NCI-H524 treated with DMSO at 0.1 percent for 48 hours (cell line): ENCODE measurements at regions not wholly inside any gene's neighbourhood (a gene's known extent, or its start where the extent isn't known, plus 50 kb on each side); places are given as distances from the start of the nearest gene placed in this dataset.
"Not testable (repeated sequence)": the region's sequence is repeated elsewhere in the genome, so short reads cannot be mapped to it uniquely, and the experiment has no call there.

ENCODE experiments used
- DNase-seq: peaks from one replicate; lab custom pipeline; 2025; lab: John Stamatoyannopoulos, UW

DNA sequence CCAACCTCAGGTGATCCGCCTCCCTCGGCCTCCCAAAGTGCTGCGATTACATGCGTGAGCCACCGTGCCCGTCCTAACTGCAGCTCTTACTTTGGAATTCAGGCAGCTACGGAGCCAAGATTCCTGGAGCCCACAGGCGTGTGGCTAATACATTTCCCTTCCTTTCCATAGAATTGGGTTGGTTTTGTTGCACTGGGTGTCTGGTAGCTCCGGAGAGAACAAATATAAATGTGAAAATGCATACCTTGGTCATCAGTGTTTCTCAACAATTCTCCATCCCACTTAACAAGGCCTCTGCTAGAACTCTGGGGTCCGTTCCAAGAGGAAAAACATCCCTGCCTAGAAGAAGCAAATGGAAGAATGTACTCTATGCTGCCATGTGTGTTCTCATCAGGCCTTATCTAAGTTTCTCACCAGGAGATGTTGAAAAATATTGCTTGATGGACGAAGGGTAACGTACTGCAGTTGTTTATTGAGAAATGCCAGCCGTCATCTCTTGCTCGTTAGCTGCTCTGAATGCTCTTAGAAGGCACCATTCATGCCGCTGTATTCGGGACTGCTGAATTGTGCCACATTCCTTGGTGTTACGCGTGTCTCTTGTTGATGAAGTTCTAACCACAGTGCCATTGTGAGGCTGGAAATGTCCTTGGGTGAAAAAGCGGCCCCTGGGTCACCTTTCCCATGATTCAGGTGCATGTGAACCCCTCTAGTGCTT lies 50.5 kb upstream of the CD99 start:
- no peak for DNase-seq

DNA sequence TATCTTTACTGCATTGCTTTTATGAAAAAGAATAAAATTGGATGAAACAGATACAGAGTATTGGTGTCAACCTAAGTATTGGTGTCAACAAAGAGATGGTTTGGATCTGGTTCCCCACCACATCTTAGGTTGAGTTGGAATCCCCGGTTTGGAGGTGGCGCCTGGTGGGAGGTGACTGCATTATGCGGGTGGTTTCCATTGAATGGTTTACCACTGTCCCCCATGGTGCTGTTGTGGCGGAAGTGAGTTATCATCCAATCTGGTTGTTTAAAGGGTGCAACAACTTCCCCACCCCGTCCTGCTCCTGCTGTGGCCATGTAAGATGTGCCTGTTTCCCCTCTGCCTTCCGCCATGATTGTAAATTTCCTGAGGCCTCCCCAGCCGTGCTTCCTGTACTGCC lies 52.8 kb upstream of the CD99 start:
- no peak for DNase-seq

GRCh38 chrX:2635342-2635741 lies 55.8 kb upstream of the CD99 start:
- no peak for DNase-seq

DNA sequence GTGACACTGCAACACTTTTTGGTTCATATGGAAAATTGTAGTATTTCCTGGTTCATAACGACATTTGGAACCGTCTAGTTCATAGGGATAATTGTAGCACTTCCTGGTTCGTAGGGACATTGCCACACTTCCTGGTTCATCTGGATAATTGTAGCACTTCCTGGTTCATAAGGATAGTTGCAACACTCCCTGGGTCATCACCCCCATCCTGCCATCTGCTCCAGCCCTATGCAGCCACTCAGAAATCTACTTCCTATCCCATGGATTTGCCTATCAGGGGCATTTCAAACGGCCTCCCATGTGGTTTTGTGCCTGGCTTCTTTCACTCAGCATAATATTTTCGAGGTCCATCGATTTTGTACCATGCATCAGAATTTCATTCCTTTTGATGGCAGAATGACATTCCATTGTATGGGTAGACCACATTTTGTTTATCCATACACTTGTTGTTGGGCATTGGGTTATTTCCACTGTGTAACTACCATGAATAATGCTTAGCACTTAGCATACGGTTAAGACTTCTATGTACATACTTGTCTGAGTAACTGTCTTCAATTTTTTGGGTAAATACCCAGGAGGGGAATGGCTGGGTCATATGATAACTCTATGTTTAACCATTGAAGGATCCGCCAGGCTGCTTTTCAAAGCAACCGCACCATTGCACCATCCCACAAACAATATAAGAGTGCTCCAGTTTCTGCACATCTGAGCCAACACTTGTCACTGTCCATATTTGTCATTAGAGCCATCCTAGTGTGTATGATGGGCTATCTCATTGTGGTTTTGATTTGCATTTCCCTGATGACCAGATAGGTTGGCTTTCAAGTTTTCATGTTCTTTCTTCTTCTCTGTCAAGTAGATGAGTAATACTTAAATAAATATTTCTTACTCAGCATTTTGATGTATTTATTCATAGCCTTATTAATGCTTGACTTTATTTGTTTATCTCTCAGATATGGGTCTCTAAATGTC lies 58.3 kb upstream of the CD99 start:
- DNase-seq: no peak

- DNase-seq: no peak
Observed at GRCh38 chrX:2631743-2632532, 59.2 kb upstream of the CD99 start.

DNA sequence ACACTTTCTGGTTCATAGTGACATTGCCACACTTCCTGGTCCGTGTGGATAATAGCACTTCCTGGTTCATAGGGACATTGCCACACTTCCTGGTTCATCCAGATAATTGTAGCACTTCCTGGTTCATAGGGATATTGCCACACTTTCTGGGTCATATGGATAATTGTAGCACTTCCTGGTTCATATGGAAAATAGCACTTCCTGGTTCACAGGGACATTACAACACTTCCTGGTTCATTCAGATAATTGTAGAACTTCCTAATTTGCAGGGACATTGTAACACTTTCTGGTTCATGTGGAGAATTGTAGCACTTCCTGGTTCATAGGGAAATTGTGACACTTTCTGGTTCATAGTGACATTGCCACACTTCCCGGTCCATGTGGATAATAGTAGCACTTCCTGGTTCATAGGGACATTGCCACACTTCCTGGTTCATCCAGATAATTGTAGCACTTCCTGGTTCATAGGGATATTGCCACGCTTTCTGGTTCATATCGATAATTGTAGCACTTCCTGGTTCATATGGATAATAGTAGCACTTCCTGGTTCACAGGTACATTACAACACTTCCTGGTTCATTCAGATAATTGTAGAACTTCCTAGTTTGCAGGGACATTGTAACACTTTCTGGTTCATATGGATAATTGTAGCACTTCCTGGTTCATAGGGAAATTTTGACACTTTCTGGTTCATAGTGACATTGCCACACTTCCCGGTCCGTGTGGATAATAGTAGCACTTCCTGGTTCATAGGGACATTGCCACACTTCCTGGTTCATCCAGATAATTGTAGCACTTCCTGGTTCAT lies 60.0 kb upstream of the CD99 start:
- DNase-seq: not testable (repeated sequence)

DNA sequence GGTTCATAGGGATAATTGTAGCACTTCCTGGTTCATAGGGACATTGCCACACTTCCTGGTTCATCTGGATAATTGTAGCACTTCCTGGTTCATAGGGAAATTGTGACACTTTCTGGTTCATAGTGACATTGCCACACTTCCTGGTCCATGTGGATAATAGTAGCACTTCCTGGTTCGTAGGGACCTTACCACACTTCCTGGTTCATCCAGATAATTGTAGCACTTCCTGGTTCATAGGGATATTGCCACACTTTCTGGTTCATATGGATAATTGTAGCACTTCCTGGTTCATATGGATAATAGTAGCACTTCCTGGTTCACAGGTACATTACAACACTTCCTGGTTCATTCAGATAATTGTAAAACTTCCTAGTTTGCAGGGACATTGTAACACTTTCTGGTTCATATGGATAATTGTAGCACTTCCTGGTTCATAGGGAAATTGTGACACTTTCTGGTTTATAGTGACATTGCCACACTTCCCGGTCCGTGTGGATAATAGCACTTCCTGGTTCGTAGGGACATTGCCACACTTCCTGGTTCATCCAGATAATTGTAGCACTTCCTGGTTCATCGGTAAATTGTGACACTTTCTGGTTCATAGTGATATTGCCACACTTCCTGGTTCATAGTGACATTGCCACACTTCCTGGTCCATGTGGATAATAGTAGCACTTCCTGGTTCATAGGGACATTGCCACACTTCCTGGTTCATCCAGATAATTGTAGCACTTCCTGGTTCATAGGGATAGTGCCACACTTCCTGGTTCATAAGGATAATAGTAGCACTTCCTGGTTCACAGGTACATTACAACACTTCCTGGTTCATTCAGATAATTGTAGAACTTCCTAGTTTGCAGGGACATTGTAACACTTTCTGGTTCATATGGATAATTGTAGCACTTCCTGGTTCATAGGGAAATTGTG lies 60.8 kb upstream of the CD99 start:
- not testable (repeated sequence) for DNase-seq

GRCh38 chrX:2629316-2630007 lies 61.6 kb upstream of the CD99 start:
- DNase-seq: no peak

- DNase-seq: no peak
Observed at GRCh38 chrX:2628751-2629315, 62.3 kb upstream of the CD99 start.

DNA sequence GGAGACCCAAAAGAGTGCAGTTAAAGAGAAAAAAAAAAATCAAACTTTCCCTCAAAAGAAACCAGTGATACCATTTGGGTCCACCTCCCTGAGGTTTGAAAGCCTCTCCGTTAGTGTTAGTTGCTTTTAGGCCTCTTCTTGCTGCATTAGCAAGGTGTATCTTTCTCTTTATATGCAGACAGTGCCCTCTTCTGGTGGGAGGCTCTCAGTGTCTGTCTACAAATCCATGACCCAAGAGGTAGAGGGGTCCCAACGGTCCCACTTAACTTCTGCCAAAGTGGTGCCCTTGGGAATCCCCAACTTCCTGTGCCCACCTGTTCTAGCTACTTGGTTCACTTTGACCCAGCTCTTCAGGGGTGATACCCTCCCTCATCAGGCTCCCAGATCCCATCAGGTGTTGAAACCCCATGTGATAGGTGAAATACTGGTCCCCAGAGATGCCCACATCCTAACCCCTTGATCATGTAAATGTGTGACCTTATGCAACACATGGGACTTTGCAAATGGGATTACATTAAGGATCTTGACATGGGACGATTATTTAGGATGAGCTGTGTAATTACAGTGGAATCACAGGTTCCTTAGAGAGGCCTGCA lies 63.7 kb upstream of the CD99 start:
- DNase-seq: no peak

DNA sequence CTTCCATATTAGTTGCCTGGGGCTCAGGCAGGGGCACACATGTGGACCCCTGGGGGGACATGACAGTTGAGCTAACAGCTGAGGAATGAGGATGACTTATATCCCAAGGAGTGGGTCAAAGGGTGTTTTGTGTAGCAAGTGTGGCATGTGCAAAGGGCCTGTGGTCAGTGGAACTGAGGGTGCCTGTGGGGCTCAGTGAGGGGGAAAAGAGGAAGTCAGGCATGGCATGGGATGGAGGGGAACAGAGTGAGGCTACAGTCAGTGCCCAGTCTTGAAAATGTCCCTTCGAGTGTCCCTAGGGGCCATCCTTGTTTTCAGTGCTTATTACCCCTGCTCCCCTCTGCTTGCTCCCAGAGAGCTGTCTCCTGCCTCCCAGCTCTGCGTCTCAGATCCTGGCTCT lies 64.3 kb upstream of the CD99 start:
- no peak for DNase-seq

DNA sequence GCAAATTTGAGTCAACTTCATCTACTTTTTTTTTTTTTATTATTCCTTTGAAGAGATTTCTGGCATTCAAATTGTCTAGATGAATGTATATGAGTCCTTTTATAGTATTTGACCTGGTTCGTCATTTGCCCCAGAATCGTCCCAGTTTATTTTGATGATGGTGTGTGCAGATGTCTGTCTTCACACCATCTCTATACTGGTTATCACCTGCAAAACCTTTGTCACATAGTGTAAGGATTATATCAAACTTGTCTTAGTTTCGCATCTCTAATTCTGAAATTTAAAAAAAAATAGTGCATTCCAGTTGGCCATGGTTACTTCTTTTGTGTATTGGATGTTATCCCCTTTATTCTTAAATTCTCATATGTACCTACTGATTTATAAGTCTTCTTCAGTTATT lies 70.5 kb upstream of the CD99 start:
- DNase-seq: no peak

GRCh38 chrX:2618516-2618915 lies 72.6 kb upstream of the CD99 start:
- DNase-seq: no peak

DNA sequence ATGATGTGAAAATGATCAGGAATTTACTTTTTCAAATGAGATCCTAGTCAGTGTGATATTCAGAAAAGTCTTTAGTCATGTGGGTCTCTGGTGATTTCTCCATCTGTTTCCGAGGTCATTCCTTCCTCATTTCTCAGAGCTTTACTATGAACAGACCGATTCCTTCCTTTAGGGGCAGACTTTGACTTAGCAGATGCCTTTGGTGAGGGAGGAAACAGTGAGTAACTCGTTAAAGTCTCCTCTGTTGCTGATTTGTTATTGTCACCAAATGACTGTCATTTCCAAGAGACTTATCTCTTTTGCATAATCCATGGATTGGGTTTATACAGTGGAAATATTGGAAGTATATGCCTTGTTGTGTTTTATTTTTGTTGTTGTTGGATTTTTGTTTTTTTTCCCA lies 76.2 kb upstream of the CD99 start:
- DNase-seq: no peak

DNA sequence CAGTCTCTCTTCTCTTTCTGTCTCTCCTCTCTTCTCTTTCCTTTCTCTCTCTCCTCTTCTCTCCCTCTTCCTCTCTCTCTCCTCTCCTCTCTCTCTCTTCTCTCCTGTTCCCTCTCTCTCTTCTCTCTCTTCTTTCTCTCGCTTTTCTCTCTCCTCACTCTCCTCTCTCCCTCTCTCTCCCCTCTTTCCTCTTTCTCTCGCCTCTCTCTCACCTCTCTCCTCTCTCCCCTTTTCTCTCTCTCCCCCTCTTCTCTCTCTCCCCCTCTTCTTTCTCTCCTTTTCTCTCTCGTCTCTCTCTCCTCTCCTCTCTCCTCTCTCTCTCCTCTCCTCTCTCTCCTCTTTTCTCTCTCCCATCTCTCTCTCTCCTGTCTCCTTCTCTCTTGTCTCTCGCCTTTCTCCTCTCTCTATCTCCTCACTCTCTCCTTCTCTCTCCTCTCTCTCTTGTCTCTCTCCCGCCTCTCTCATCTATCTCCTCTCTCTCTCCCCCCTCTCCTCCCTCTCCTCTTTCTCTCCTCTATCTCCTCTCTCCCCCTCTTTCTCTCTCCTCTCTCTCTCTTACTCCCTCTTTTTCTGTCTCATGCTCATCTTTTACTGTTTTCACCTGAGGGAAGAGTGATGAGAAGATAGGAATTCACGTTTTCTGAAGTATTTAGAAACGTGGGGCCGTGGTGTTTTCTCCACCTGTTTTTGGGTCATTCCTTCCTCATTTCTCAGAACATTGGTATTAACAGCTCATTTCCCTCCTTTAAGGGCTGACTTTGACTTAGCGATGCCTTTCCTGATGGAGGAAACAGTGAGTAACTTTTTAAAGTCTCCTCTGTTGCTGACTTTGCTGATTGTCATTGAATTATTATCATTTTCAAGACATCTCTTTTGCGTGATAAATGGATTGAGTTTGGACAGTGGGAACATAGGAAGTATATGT lies 80.6 kb upstream of the CD99 start:
- no peak for DNase-seq

DNA sequence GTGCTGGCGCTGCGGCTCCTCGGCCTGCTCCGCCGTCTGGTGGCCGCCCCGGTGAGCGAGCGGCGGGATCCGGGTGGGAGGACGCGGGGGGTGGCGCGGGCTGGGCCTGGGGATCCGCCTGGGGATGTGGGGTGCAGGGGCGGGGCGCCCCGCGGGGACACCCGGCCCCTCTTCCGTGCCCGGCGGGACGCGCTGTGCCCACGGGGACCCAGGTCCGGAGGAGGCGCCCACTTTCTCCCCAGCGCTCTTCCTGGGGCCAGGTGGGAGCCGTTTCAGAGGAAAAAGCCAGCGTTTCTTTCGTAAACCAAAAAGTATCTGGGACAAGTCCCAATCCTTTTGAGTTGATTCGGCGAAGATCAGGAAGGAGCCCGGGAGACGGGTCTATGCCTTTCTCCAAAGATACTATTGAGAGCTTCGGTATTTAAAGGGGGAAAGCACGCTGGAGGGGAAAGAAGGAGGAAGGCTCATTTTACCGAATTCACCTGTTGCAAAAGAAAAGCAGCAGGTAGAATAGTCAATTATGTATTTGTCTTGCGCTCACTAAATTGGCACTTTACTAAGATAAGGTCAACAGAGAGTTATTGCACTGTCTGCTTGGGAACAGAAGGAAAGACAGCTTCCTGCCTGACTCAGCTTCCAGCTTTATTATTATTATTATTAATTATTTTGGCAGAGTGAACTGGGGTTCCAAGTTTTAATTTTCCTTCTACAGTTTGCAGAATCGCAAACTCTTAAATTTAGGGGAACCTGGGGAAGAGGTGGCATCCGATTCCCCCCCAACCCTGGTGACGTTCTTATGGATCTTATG lies 81.5 kb upstream of the CD99 start:
- no peak for DNase-seq
